Mammary epithelial cell (primary cell): ENCODE measurements at regions not wholly inside any gene's neighbourhood (a gene's known extent, or its start where the extent isn't known, plus 50 kb on each side); places are given as distances from the start of the nearest gene placed in this dataset.

ENCODE experiments used
- CTCF ChIP-seq, 2 donors: IDR thresholded peaks in 1 of 2; conservative IDR thresholded peaks in 1 of 2; 2 replicates each; pipeline ENCODE4 v1.5.1; 2011 to 2012; ENCODE audit warnings: inconsistent platforms in 2 of 2, low read length in 2 of 2, mild to moderate bottlenecking in 2 of 2, control low read depth in 1 of 2, low read depth in 1 of 2; ENCODE audit not compliant: insufficient read depth in 1 of 2; ENCODE audit errors: extremely low read depth in 1 of 2
- EZH2 ChIP-seq: IDR thresholded peaks from 2 replicates; pipeline ENCODE4 v1.6.1; 2012; ENCODE audit warnings: low read length, inconsistent platforms, borderline replicate concordance

GRCh38 chr5:3269395-3270169, 326.1 kb upstream of the IRX1 start:
- TF ChIP-seq CTCF (conservative IDR thresholded peaks at IDR 0.05 in 1 of 2, IDR thresholded peaks at IDR 0.05 in 1 of 2; ENCODE audit: extremely low read depth in 1 of 2, insufficient read depth in 1 of 2, low read depth in 1 of 2, low read length in 2 of 2): no peak
- TF ChIP-seq EZH2: no peak
